ENCODE measurements at regions not wholly inside any gene's neighbourhood (a gene's known extent, or its start where the extent isn't known, plus 50 kb on each side); places are given as distances from the start of the nearest gene placed in this dataset.

GRCh38 chr9:36749461-36749860, 176.8 kb downstream of the MELK start:
- no peak overlapping the region for H3K27ac ChIP-seq (ENCODE audit: low read depth)
- no peaks in the 10 kb centered on the region for H3K4me1 ChIP-seq (ENCODE audit: insufficient read depth)
- no peaks in the 10 kb centered on the region for H3K36me3 ChIP-seq (ENCODE audit: insufficient read depth)
- DNase-seq (ENCODE audit: low spot score) (no peak), ATAC-seq (no peak)
- H3K27me3 ChIP-seq (ENCODE audit: insufficient read depth): no peaks in the 10 kb centered on the region
- H3K9me2 ChIP-seq (ENCODE audit: insufficient read depth): no peaks in the 10 kb centered on the region
- no peaks in the 10 kb centered on the region for H3K9me3 Mint-ChIP-seq
- H4K20me1 ChIP-seq (replicated peaks; ENCODE audit: insufficient read depth): no peaks in the 10 kb centered on the region
- H3K27me3 Mint-ChIP-seq (ENCODE audit: insufficient read depth, low read depth, poor library complexity): peaks cover 5% of the 10 kb centered on the region
- H2AFZ ChIP-seq: no peak overlapping the region
- no peak overlapping the region for H3K4me3 ChIP-seq
- TF ChIP-seq ZNF114 (CRISPR knock-in tag; IDR thresholded peaks at IDR 0.05) (no peak), REST (IDR thresholded peaks at IDR 0.05; ENCODE audit: unreplicated experiment) (no peak), CTCF (conservative IDR thresholded peaks at IDR 0.05; ENCODE audit: low read depth in 2 of 2) (no peak), EZH2 (IDR thresholded peaks at IDR 0.05; ENCODE audit: low read depth, unreplicated experiment) (no peak), NANOG (IDR thresholded peaks at IDR 0.05; ENCODE audit: borderline replicate concordance) (no peak), CREB1 (CRISPR knock-in tag; IDR thresholded peaks at IDR 0.05; ENCODE audit: low read depth) (no peak)
- no peak overlapping the region for H3K27ac Mint-ChIP-seq
- H3K4me3 Mint-ChIP-seq: no peak overlapping the region
- no peaks in the 10 kb centered on the region for H3K4me1 Mint-ChIP-seq
- H3K36me3 Mint-ChIP-seq (ENCODE audit: low read depth): no peaks in the 10 kb centered on the region
- no peaks in the 10 kb centered on the region for H3F3A ChIP-seq (replicated peaks; ENCODE audit: low read depth)
- no peak overlapping the region for H3K4me2 ChIP-seq
- no peaks in the 10 kb centered on the region for H3K79me2 ChIP-seq (replicated peaks; ENCODE audit: insufficient read depth)

- Histone ChIP-seq H3K79me2 (replicated peaks; ENCODE audit: insufficient read depth) (no peaks in the 10 kb centered on the region), H4K20me1 (replicated peaks; ENCODE audit: insufficient read depth) (no peaks in the 10 kb centered on the region), H3K4me2 (no peak overlapping the region), H2AFZ (no peak overlapping the region), H3K4me1 (ENCODE audit: insufficient read depth) (no peaks in the 10 kb centered on the region), H3K4me3 (no peak overlapping the region), H3K9me2 (ENCODE audit: insufficient read depth) (no peaks in the 10 kb centered on the region), H3K36me3 (ENCODE audit: insufficient read depth) (no peaks in the 10 kb centered on the region), H3K27me3 (ENCODE audit: insufficient read depth) (no peaks in the 10 kb centered on the region), H3K27ac (ENCODE audit: low read depth) (no peak overlapping the region), H3F3A (replicated peaks; ENCODE audit: low read depth) (no peaks in the 10 kb centered on the region)
- H3K27ac Mint-ChIP-seq: no peak overlapping the region
- DNase-seq (ENCODE audit: low spot score) (no peak), ATAC-seq (no peak)
- H3K36me3 Mint-ChIP-seq (ENCODE audit: low read depth): no peaks in the 10 kb centered on the region
- H3K9me3 Mint-ChIP-seq: no peaks in the 10 kb centered on the region
- H3K4me3 Mint-ChIP-seq: no peak overlapping the region
- H3K4me1 Mint-ChIP-seq: no peaks in the 10 kb centered on the region
- no peak for TF ChIP-seq POLR2AphosphoS5 (IDR thresholded peaks at IDR 0.05; ENCODE audit: low read depth)
- TF ChIP-seq ZNF114 (CRISPR knock-in tag; IDR thresholded peaks at IDR 0.05): no peak
- TF ChIP-seq ETS1 (IDR thresholded peaks at IDR 0.05): no peak
- no peak for TF ChIP-seq NANOG (IDR thresholded peaks at IDR 0.05; ENCODE audit: borderline replicate concordance)
- peaks cover 5% of the 10 kb centered on the region for H3K27me3 Mint-ChIP-seq (ENCODE audit: insufficient read depth, low read depth, poor library complexity)
These were observed 177.9 kb downstream of the MELK start for GRCh38 chr9:36750630-36751029.

Data from GM23338 (cell line).